NB4 (cell line): ENCODE measurements at regions not wholly inside any gene's neighbourhood (a gene's known extent, or its start where the extent isn't known, plus 50 kb on each side); places are given as distances from the start of the nearest gene placed in this dataset.

Source experiments
- DNase-seq: peaks from one replicate; pipeline ENCODE4 v3.0.0; 2010; ENCODE audit warnings: low read depth
- H3K4me3 ChIP-seq: one replicate; pipeline ENCODE4 v1.5.1; 2011; ENCODE audit warnings: mild to moderate bottlenecking, low read depth, low read length, moderate library complexity
- MAX ChIP-seq: IDR thresholded peaks from 2 replicates; pipeline ENCODE4 v1.6.1; 2011; ENCODE audit warnings: low read depth, low read length
- MYC ChIP-seq: IDR thresholded peaks from 2 replicates; pipeline ENCODE4 v1.6.1; 2011; ENCODE audit warnings: low read depth, low read length
- POLR2A ChIP-seq: IDR thresholded peaks from 2 replicates; pipeline ENCODE4 v1.6.1; 2011; ENCODE audit warnings: mild to moderate bottlenecking; ENCODE audit not compliant: insufficient read length; ENCODE audit errors: extremely low read depth
- TF ChIP-seq, protein P1 (sequence below): IDR thresholded peaks from one replicate; pipeline ENCODE4 v1.5.1; 2012; ENCODE audit warnings: low read depth, low read length

- TF ChIP-seq, protein P1, sequence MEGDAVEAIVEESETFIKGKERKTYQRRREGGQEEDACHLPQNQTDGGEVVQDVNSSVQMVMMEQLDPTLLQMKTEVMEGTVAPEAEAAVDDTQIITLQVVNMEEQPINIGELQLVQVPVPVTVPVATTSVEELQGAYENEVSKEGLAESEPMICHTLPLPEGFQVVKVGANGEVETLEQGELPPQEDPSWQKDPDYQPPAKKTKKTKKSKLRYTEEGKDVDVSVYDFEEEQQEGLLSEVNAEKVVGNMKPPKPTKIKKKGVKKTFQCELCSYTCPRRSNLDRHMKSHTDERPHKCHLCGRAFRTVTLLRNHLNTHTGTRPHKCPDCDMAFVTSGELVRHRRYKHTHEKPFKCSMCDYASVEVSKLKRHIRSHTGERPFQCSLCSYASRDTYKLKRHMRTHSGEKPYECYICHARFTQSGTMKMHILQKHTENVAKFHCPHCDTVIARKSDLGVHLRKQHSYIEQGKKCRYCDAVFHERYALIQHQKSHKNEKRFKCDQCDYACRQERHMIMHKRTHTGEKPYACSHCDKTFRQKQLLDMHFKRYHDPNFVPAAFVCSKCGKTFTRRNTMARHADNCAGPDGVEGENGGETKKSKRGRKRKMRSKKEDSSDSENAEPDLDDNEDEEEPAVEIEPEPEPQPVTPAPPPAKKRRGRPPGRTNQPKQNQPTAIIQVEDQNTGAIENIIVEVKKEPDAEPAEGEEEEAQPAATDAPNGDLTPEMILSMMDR: no peak
- TF ChIP-seq POLR2A: no peak
- TF ChIP-seq MAX: no peak
- no peak for TF ChIP-seq MYC
- no peak for DNase-seq
- H3K4me3 ChIP-seq: no peak overlapping the region
These were observed 566.8 kb upstream of the AADAT start for GRCh38 chr4:170656506-170656905.

- H3K4me3 ChIP-seq: no peak overlapping the region
- no peak for DNase-seq
- TF ChIP-seq MYC: no peak
- TF ChIP-seq POLR2A: no peak
- TF ChIP-seq, protein P1: no peak
- TF ChIP-seq MAX: no peak
These were observed 562.8 kb upstream of the AADAT start for GRCh38 chr4:170652571-170652970.

DNA sequence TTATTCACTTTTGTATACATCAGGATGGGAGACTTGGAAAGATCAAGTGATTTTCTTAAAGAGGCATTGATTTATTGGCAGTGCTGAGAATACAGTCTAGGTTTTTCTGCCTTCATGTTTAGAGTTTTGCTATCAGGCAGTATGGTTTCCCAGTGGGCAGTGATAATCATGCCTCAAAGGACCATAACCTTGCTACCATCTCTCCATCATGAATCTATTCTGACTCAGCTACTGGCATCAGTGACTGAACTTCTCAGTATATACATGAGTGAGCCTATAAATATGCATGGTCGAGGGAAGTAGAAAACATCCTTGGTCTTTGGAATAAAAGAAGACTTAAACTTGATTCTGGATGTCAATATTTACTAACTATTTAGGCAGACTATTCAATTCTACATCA, 562.0 kb upstream of the AADAT start:
- DNase-seq: no peak
- no peak overlapping the region for H3K4me3 ChIP-seq
- TF ChIP-seq, protein P1: no peak
- no peak for TF ChIP-seq MYC
- TF ChIP-seq POLR2A: no peak
- no peak for TF ChIP-seq MAX

- no peak for DNase-seq
- TF ChIP-seq MYC: no peak
- TF ChIP-seq POLR2A: no peak
- TF ChIP-seq, protein P1: no peak
- no peak for TF ChIP-seq MAX
- H3K4me3 ChIP-seq: no peak overlapping the region
These were observed 537.7 kb upstream of the AADAT start for GRCh38 chr4:170627418-170627817.

GRCh38 chr4:170623899-170624298, 534.1 kb upstream of the AADAT start:
- no peak overlapping the region for H3K4me3 ChIP-seq
- DNase-seq: no peak
- TF ChIP-seq, protein P1: no peak
- TF ChIP-seq MYC (no peak), POLR2A (no peak), MAX (no peak)

GRCh38 chr4:170610434-170610833, 520.7 kb upstream of the AADAT start:
- no peak overlapping the region for H3K4me3 ChIP-seq
- DNase-seq: no peak
- TF ChIP-seq, protein P1: no peak
- TF ChIP-seq MYC (no peak), MAX (no peak)
